Activated CD4-positive, CD25-positive, alpha-beta regulatory T cell treated with anti-CD3 and anti-CD28 coated beads, Interleukin-2, amount 50 U/mL, for 24 hours (primary cell): ENCODE measurements at regions not wholly inside any gene's neighbourhood (a gene's known extent, or its start where the extent isn't known, plus 50 kb on each side); places are given as distances from the start of the nearest gene placed in this dataset.
"Not testable (repeated sequence)": the region's sequence is repeated elsewhere in the genome, so short reads cannot be mapped to it uniquely, and the experiment has no call there.

Experiments
- ATAC-seq, 2 donors: fragments of 150-1000 bp; cut with Tn5 transposase; one replicate each; pipeline ENCODE4 v1.10.0; 2021; ENCODE audit warnings: mild to moderate bottlenecking in 1 of 2, moderate library complexity in 1 of 2

DNA sequence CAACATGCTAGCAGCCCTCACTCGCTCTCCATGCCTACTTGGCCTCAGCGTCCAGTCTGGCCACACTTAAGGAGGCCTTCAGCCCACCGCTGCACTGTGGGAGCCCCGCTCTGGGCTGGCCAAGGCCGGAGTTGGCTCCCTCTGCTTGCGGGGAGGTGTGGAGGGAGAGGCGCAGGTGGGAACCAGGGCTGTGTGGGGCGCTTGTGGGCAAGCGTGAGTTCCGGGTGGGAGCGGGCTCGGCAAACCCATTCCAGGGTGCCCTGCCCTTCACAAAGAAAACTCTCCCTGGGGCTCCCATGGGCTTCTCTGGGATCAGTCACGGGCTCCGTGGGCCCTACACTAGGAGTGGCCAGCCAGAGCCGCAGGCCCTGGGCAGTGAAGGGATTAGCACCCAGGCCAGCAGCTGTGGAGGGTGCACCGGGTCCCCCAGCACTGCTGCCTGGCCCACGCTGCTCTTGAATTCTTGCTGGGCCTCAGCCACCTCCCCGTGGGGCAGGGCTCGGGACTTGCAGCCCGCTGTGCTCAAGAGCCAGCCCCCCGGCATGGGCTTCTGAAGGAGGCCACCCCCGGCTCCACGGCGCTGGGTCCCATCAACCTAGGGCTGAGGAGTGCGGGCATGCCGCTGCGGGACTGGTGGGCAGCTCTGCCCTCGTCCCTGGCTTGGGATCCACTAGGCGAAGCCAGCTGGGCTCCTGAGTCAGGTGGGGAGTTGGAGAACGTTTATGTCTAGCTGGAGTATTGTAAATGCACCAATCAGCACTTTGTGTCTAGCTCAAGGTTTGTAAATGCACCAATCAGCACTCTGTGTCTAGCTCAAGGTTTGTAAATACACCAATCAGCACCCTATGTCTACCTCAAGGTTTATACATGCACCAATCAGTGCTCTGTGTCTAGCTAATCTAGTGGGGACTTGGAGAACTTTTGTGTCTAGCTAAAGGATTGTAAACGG is 273.6 kb upstream of the SULF2 start:
- no peak for ATAC-seq

- no peak for ATAC-seq
These were observed 272.5 kb upstream of the SULF2 start for GRCh38 chr20:48057739-48058138.

DNA sequence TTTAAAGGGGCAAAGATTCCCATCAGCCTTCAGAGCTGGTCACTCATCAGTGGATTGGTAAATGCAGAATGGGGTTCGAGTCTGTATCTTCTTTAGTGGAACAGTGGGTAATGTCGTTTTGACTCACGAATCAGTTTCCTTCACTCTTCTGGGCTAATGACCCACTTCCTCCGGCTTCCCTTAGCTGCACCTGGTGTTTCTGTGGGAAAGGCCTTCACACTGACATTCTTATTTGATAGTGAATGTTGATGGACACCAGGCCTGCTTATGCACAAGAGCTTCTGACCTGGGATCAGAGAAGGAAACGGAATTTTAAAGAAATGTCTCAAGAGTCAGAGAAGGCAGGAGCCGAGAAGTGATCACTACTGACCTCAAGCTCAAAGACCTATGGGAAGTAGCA is 272.0 kb upstream of the SULF2 start:
- no peak for ATAC-seq

GRCh38 chr20:48056218-48056617 is 270.9 kb upstream of the SULF2 start:
- no peak for ATAC-seq

DNA sequence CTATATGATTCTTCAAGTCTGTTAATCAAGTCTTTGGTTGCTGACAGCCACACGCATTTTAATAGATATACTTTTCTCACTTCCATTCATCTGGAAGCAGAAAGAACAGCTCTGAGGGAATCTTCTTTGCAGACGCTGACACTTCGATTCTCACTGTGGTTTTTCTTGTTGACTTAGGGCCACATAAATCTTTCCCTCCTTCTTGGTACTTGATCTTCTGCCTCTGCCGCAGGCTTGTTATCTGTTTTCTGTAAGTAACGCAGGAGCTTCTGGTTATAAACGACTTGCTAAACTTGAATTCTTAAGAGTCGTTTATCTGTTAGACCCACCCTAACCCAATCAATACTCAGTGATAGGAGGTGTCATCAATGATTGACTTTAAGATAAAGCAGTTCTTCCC is 268.8 kb upstream of the SULF2 start:
- ATAC-seq = no peak

DNA sequence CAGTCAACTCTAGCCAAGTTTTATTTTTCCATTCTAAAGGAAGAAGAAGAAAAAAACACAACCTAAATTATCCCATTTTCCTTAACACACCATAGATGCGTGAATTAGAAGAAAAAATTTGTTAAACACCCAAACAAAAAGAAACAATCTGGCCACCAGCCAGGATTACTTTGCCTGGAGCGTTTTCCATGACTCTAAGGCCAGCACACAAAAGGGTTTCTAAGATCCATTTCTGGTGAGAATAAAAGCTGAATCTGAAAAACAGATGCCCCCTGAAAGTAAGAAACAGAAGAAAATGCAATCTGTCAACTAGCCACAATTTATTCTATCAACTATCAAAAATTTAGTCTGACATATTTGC is 267.2 kb upstream of the SULF2 start:
- no peak for ATAC-seq

- no peak for ATAC-seq
These were observed 266.7 kb upstream of the SULF2 start for GRCh38 chr20:48051794-48052474.

- no peak for ATAC-seq
These were observed 264.4 kb upstream of the SULF2 start for GRCh38 chr20:48049641-48050040.

DNA sequence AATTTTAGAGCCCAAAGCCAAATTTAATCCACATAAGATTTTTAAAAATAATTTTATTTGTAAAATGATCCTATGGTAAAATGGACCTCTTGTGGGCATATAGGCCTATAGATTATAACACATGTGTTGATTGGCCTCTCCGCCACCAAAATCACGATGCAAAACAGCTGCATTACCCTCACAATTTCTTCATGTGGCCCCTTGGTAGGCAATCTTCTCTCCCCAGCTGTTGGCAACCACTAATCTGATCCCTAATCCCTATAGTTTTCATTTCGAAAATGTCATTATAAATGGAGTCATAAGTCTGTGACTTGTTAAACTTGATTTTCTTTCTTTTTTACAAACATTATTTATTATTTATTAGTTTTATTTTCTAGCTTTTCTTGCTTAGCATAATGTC is 263.9 kb upstream of the SULF2 start:
- ATAC-seq = no peak

- no peak for ATAC-seq
These were observed 262.2 kb upstream of the SULF2 start for GRCh38 chr20:48047447-48047846.

GRCh38 chr20:48042628-48043027 is 257.3 kb upstream of the SULF2 start:
- ATAC-seq = no peak

DNA sequence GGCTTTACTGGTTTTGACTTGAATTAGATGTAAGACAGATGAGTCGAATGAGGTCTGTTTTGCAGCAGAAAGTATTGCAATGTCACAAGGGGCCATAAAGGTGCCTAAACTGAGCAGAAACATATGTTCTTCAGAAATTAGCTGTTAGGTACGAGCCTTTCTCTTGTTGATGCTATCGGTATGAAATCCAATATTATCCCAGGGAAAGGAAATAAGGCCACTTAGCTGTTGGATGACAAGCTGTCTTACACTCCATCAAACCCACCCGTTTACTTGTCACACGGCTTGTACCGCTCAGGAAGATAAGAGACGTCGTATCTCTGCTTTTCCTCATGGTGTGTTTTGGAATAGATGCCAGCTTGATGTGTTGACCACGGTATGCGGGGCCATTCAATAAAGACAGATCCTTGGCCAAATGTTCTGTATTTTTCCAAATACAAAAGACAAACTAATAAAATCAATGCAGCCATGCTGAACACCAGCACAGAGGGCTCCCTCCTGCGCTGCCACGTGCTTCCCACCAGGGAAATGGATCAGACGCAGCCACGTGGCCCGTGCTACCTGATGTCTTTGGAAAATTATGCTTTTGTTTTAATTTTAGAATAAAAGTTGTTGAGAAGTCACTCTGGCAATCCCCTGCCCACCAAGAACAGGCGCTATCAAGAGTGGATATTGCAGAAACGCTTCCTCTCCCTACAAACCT is 255.9 kb upstream of the SULF2 start:
- ATAC-seq = no peak

GRCh38 chr20:48040491-48040890 is 255.2 kb upstream of the SULF2 start:
- no peak for ATAC-seq

GRCh38 chr20:48040051-48040450 is 254.8 kb upstream of the SULF2 start:
- ATAC-seq = no peak

DNA sequence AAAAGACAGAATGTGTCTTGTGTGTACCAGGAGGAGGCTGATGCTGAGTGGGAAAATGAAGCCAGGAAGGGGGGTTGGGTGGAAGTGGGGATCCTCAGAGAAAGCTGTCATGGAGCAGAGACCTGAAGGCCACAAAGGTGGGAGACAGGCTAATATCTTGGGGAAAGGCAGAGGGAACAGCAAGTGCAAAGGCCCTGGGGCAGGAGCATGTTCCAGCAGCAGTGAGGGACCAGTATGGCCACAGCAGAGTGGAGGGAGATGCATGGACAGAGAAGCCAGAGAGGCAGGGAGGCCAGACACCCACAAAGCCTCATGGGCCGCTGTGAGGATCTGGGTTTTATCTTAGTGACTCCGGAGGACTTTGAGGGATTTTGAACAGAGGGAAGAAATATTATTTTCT is 254.2 kb upstream of the SULF2 start:
- no peak for ATAC-seq

DNA sequence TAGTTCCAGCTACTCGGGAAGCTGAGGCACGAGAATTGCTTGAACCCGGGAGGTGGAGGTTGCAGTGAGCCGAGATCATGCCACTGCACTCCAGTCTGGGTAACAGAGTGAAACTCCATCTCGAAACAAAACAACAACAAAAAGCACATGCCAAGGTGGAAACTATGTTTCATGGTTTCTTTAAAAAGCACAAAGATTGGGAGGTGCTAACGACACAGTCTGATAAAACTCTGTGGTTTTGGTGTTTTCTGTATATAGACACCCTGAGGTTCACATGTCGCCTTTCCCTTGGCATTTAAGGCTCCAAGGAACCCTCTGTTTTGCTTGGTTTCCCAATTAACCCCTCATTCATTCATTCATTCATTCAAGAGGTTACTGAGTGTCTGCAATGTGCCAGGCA is 253.4 kb upstream of the SULF2 start:
- ATAC-seq = no peak

- not testable (repeated sequence) for ATAC-seq
These were observed 252.5 kb upstream of the SULF2 start for GRCh38 chr20:48037798-48038197.

DNA sequence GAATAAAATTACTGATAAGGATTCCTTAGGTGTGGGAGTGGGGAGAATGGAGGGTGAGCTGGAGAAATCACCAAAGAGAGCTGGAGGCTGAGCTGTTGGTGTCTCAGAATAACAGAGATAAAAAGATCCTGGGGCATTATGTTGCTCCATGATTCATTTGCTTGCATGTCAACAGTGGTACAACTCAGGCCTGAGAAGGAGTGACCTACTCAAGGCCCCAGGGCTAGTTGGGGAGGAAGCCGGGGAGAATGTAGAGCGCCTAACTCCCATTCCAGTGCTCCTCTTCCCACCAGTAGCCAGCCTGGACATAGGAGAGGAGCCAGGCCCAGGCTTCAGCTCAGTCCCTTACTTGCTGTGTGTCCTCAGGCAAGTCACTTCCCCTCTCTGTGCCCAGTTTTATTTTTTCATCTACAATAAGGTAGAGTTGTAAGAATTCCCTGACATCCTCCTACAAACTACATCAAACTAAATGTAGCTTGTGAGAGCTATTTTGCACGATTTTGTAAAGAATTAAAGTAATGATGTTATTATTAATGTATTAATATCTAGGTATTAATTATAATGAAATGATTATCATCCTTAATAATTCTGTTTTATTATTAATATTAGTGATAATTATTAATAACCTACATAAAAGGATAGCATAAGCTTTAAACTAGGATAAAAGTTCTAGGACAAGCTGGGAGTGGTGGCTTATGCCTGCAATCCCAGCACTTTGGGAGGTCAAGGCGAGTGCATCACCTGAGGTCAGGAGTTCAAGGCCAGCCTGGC is 250.9 kb upstream of the SULF2 start:
- no peak for ATAC-seq

DNA sequence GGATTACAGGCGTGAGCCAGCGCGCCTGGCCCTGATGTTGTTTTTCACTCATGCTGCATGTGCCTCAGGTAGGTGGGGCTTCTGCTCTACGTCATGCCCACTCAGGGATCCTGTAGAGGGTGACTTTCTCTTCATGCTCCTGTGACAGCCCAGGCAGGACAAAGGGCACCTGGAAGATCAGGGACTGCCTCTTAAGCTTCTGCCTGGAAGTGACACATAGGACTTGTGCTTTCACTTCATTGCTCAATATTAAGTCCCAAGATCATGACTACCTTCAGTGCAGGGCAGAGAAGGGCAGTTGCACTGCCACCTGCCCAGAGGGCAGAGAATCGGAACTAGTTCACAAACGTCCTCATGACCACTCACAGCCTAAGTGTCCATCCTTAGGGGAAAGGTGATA is 249.5 kb upstream of the SULF2 start:
- ATAC-seq = no peak

DNA sequence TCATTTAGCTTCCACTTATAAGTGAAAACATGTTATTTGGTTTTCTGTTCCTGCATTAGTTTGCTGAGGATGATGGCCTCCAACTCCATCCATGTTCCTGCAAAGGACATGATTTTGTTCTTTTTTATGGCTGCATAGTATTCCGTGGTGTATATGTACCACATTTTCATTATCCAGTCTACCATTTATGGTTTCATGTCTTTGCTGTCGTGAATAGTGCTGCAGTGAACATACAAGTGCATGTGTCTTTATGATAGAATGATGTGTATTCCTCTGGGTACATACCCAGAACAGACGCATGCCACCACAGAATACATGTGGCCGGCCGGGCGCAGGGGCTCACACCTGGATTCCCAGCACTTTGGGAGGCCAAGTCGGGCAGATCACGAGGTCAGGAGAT is 247.7 kb upstream of the SULF2 start:
- ATAC-seq = not testable (repeated sequence)

- ATAC-seq = no peak
These were observed 245.8 kb upstream of the SULF2 start for GRCh38 chr20:48031122-48031521.

- no peak for ATAC-seq
These were observed 241.8 kb upstream of the SULF2 start for GRCh38 chr20:48026981-48027592.
